ENCODE measurements at regions not wholly inside any gene's neighbourhood (a gene's known extent, or its start where the extent isn't known, plus 50 kb on each side); places are given as distances from the start of the nearest gene placed in this dataset.

GRCh38 chr16:79295162-79295561 lies 305.4 kb downstream of the MAF start:
- TF ChIP-seq POLR2A (IDR thresholded peaks at IDR 0.05) = no peak
- TF ChIP-seq CTCF (IDR thresholded peaks at IDR 0.05) = no peak
- H3K36me3 ChIP-seq (replicated peaks in 1 of 2) = no peaks in the 10 kb centered on the region
- H3K27ac ChIP-seq = no peak overlapping the region
- peaks cover 0 to 6% of the 10 kb centered on the region in 2 donors for H3K4me1 ChIP-seq (replicated peaks in 1 of 2)
- H3K9me3 ChIP-seq (replicated peaks in 1 of 3) = no peaks in the 10 kb centered on the region
- no peak for DNase-seq
- no peaks in the 10 kb centered on the region for H3K27me3 ChIP-seq
- intact Hi-C loops (cut with DNase I) = no loop called here
- 78 to 86% (median 81%) methylated on average over 8 of the region's 8 CpGs for WGBS, 4 donors
- H3K4me3 ChIP-seq = no peak overlapping the region

GRCh38 chr16:79294568-79294967 lies 306.0 kb downstream of the MAF start:
- WGBS, 4 donors = 80 to 100% (median 87%) methylated on average over 2 of the region's 2 CpGs
- no peak overlapping the region for H3K27ac ChIP-seq
- intact Hi-C loops (cut with DNase I) = no loop called here
- TF ChIP-seq POLR2A (IDR thresholded peaks at IDR 0.05) (no peak), CTCF (IDR thresholded peaks at IDR 0.05) (no peak)
- H3K9me3 ChIP-seq (replicated peaks in 1 of 3) = no peaks in the 10 kb centered on the region
- H3K36me3 ChIP-seq (replicated peaks in 1 of 2) = no peaks in the 10 kb centered on the region
- no peak overlapping the region for H3K4me3 ChIP-seq
- H3K27me3 ChIP-seq = no peaks in the 10 kb centered on the region
- no peak for DNase-seq
- H3K4me1 ChIP-seq (replicated peaks in 1 of 2) = peaks cover 0 to 6% of the 10 kb centered on the region in 2 donors

GRCh38 chr16:79293836-79294460 lies 306.6 kb downstream of the MAF start:
- Histone ChIP-seq H3K27me3 (no peaks in the 10 kb centered on the region), H3K4me1 (replicated peaks in 1 of 2) (peaks cover 0 to 6% of the 10 kb centered on the region in 2 donors), H3K36me3 (replicated peaks in 1 of 2) (no peaks in the 10 kb centered on the region), H3K9me3 (replicated peaks in 1 of 3) (no peaks in the 10 kb centered on the region), H3K27ac (no peak overlapping the region), H3K4me3 (no peak overlapping the region)
- no peak for TF ChIP-seq CTCF (IDR thresholded peaks at IDR 0.05)
- TF ChIP-seq POLR2A (IDR thresholded peaks at IDR 0.05) = no peak
- WGBS, 4 donors = 54 to 74% (median 63%) methylated on average over 4 of the region's 4 CpGs
- intact Hi-C loops (cut with DNase I) = no loop called here
- DNase-seq = no peak

- H3K9me3 ChIP-seq (replicated peaks in 1 of 3) = no peaks in the 10 kb centered on the region
- intact Hi-C loops (cut with DNase I) = no loop called here
- H3K27ac ChIP-seq = no peak overlapping the region
- WGBS, 4 donors = 69 to 92% (median 75%) methylated on average over 4 of the region's 4 CpGs
- H3K4me1 ChIP-seq (replicated peaks in 1 of 2) = peaks cover 0 to 5% of the 10 kb centered on the region in 2 donors
- DNase-seq = no peak
- no peaks in the 10 kb centered on the region for H3K36me3 ChIP-seq (replicated peaks in 1 of 2)
- H3K4me3 ChIP-seq = no peak overlapping the region
- H3K27me3 ChIP-seq = no peaks in the 10 kb centered on the region
- TF ChIP-seq POLR2A (IDR thresholded peaks at IDR 0.05) = no peak
- TF ChIP-seq CTCF (IDR thresholded peaks at IDR 0.05) = no peak
These were observed 312.5 kb downstream of the MAF start for GRCh38 chr16:79288066-79288465.

All from adrenal gland (tissue), 9 donors.